HG03354 (cell line): ENCODE measurements at regions not wholly inside any gene's neighbourhood (a gene's known extent, or its start where the extent isn't known, plus 50 kb on each side); places are given as distances from the start of the nearest gene placed in this dataset.

Source experiments
- ATAC-seq: cut with Tn5 transposase; IDR thresholded peaks from one replicate; pipeline ENCODE4 v1.9.1; 2021; ENCODE audit warnings: mild to moderate bottlenecking; ENCODE audit not compliant: unreplicated experiment, poor library complexity, severe bottlenecking

- no peak for ATAC-seq
Measured at GRCh38 chr22:48342732-48343131, 1484.9 kb downstream of the BRD1 start.

GRCh38 chr22:48342016-48342415 lies 1485.7 kb downstream of the BRD1 start:
- ATAC-seq: no peak

DNA sequence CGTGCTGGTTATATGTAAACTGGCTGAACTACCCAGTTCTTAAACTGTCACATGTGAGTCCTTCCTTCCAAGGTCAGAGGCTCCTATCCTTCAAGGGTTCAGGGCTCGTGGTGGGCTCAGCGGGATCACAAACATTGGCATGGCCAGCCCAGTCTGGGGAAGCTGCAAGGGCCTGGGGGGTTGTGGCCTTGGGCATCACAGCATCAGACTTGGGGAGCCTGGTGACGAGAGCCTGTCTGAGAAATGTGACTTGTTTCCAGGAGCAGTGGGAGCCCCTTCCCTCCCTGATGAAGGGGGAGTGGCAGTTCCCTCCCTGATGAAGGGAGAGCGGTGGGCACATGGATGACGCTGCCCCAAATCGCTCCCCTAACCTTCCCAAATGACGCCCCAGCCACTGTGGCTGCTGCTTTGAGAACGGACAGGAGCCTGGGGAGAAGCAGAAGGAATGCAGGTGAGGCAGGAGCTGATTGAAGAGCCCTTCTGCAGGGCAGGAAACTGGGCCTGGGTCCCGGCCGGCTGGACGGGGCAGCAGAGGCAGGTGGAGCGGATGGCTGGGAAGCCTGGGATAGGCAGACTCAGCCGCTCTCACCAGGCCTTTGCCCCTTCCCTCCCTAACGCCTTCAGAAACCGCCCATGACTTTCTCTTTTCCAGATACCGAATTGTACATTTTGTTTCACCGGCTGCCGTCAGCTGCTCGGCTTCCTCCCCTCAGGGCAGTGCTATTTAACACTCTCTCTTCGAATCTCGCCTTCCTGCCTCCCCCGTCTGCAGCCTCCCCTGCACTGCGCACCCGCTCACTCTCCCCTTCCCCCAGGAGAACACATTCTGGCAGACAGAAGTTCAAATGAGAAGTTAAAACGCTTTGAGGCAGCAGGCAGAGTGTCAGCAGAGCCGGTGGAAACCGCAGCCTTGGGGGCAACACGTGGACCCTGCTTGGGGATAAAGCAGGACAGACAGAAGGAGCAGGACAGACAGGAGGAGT lies 1486.7 kb downstream of the BRD1 start:
- ATAC-seq: no peak

GRCh38 chr22:48340191-48340590 lies 1487.5 kb downstream of the BRD1 start:
- no peak for ATAC-seq

DNA sequence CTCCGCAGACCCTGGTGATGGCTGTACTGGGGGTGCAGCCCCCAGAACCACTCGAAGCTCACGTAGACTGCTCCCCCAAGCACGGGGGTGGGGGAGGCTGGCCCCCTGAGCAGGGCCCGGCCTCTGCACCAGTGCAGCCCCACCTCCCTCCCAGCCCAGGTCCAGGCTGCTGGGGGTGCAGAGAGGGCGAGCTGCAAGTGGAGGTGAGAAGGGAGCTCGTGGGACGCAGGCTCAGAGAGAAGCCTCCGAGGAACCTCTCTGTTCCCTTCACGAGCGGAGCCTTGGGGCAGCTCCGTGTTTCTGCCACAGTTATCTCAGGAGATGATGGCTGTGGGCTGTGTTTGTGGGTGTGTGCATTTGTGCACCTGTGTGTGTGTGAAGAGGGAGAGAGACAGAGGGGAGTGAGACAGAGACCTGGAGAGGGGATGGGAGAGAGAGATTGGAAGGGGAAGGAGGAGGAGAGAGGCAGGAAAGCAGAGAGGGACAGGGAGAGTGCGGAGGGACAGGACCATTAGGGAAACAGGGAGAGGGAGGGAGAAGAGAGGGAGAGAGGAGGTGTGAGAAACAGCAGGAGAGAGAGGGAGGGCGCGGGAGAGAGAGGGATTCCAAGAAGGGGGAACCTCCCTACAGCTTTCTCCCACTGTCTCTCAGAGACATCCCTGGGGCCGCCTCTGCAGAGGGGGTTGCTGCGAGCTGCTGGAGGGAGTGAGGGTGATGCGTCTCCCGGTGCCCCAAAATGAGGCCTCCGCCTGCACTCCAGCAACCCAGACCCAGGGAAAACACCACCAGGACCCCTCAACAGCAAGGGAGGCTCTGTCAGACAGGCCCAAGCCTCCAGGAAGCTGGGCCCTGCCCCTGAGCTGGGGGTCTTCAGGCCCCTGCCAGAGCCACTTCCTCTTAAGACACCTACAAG lies 1488.6 kb downstream of the BRD1 start:
- no peak for ATAC-seq

- ATAC-seq: no peak
Measured at GRCh38 chr22:48337957-48338792, 1489.5 kb downstream of the BRD1 start.

DNA sequence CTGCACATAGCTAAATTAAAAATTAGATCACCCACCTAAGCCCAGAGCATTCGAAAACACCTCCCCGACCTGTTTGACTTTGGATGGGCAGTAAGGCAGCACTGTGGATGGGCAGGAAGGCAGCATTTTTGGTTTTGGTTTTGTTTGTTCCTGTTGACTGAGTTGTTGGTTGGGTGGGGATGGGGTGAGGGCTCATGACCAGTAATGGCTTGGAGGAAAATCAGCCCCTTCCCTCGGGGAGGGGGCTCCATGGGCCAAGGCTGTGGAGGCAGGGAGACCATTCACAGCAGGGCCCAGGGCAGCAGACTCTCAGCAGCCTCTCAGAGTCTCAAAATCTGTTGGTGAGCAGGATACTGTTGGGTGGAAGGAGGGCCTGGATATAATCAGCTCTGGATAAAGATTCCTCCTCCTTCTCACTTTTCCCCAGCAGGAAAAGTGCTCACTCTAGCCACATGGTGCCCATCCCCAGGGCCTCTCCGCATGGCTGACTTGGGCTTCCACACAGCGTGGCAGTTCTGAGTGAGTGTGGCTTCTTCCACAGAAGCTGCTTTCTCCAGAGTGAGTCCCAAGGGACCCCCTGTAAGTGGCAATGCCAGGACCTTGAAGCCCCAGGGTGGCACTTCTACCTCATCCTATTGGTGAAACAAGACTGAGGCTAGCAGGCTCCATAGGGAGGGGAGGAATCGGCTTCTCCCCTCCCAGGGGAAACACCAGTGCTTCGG lies 1491.2 kb downstream of the BRD1 start:
- no peak for ATAC-seq

- no peak for ATAC-seq
Measured at GRCh38 chr22:48335442-48336139, 1492.1 kb downstream of the BRD1 start.

GRCh38 chr22:48334971-48335370 lies 1492.7 kb downstream of the BRD1 start:
- ATAC-seq: no peak

- no peak for ATAC-seq
Measured at GRCh38 chr22:48333816-48334735, 1493.6 kb downstream of the BRD1 start.

DNA sequence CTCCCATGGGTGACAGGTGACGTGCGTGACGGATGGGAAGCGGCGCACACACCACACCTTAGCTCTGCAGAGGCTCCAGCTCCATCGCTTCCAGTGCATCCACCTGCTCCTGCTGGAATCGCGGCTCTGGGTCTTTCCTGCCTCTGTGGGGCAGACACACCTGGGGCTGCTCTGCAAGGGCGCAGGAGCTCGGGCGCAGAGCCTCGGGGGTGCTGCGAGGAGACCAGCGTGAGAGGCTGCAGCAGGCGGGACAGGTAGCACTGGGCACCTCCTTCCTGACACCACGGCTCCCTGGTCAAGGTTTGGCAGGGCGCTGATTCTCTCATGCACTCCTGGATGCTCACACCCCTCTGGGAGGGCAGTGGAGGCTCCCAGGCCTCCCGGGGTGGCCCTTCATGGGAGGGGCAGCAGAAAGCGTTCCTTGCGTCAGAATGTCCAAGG lies 1494.3 kb downstream of the BRD1 start:
- ATAC-seq: no peak

DNA sequence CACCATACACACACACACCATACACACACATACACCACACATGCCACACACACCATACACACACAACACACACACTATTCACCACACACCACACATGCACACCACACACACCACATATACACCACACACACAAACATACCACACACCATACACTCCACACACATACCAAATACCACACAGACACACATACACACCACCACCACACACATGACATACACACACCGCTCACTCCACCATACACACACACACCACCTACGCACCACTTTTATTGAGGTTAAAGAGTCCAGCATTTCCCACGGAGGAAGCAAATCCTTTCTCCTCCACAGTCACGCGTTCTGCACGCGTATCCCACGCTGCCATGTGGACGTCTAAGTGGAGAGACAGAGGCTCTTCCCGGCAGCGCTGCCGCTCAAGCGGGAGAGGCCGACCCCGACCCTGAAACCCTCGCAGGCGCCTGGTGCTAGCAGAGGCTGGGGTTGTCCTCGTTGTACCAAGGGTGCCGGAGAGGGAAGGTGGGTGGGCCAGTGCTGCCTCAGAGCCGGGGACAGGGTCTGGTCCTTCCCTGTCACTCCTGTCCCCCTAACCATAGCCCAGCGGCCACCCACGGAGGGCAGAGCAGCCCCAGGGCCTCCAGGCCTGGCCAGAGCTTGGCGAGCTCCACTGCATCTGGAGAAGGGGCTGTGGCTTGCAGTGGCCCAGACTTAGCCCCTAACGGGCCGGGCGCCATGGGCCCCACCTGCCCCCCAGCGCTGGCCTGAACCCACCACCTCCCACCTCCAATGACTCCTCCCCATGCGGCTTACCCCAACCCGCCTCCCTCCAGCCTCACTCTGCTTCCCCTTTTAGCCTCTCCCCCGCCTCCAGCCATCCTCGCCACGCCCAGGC lies 1495.0 kb downstream of the BRD1 start:
- ATAC-seq: no peak

DNA sequence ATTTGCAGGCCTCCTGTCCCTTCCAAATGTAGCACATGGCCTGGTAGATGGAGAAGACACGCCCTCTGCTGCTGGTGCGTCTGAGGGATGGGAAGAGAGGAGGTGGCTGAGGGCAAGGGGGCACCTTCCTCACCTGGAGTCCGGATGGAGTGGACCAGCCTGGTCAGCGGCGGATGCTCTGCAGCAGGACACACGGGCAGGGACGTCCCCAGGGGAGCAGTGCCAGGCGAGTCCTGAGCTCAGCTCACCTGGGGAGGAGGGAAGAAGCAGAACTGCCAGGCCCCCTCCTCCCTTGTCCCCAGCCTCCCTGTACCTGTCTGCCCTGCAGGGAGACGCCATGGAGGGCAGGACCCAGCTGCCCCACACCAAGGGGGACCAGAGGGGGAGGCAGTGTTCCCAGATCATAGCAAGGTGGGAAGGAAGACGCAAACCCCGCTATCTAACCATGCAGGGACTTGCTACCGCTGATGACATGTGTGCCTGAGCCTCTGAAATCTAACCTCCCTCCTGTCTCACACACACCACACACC lies 1495.9 kb downstream of the BRD1 start:
- ATAC-seq: no peak

- ATAC-seq: no peak
Measured at GRCh38 chr22:48331266-48331665, 1496.4 kb downstream of the BRD1 start.

GRCh38 chr22:48327721-48328120 lies 1500.0 kb downstream of the BRD1 start:
- no peak for ATAC-seq

GRCh38 chr22:48323746-48324145 lies 1503.9 kb downstream of the BRD1 start:
- no peak for ATAC-seq
